SK-N-SH (cell line): ENCODE measurements at regions not wholly inside any gene's neighbourhood (a gene's known extent, or its start where the extent isn't known, plus 50 kb on each side); places are given as distances from the start of the nearest gene placed in this dataset.

ENCODE experiments used
- CTCF ChIA-PET: fragments of 300-600, 350-600 bp; formaldehyde crosslinking; extraction: SDS; loops from one replicate; lab custom pipeline; 2021; lab: Yijun Ruan, JAX
- POLR2A ChIA-PET: fragments of 350-600 bp; sonication (Branson Sonifier 250); formaldehyde crosslinking; extraction: SDS; loops from one replicate; lab custom pipeline; 2020; ENCODE audit warnings: antibody characterized with exemption, inconsistent platforms; lab: Yijun Ruan, JAX
- DNase-seq: peaks from one replicate; pipeline ENCODE4 v3.0.0; 2012
- H2AFZ ChIP-seq: fragments of 200-600 bp; sonication (generic); 2 replicates; pipeline ENCODE4 v1.8.1; 2016; ENCODE audit warnings: antibody characterized with exemption, mild to moderate bottlenecking, low read depth
- H3F3A ChIP-seq: fragments of 200-600 bp; sonication (generic); replicated peaks from 2 replicates; pipeline ENCODE3; 2016; ENCODE audit warnings: antibody characterized with exemption, mild to moderate bottlenecking; ENCODE audit not compliant: insufficient read depth
- H3K27ac ChIP-seq, 2 experiments: fragments of 200-500 bp in 1 of 2; fragments of 200-600 bp in 1 of 2; sonication (Bioruptor generic) in 1 of 2; sonication (generic), shearing (Covaris generic) in 1 of 2; 2 replicates each; pipeline versions ENCODE4 v1.5.1 to v1.6.1; 2014 to 2016; ENCODE audit warnings: low read depth in 2 of 2, inconsistent platforms in 1 of 2, low read length in 1 of 2, mild to moderate bottlenecking in 1 of 2, mixed read lengths in 1 of 2
- H3K27me3 ChIP-seq: fragments of 200-600 bp; sonication (generic), shearing (Covaris generic); 2 replicates; pipeline ENCODE4 v1.6.1; 2016; ENCODE audit warnings: mixed run types; ENCODE audit not compliant: insufficient read depth
- H3K36me3 ChIP-seq, 2 experiments: fragments of 200-500 bp in 1 of 2; fragments of 200-600 bp in 1 of 2; sonication (Bioruptor generic) in 1 of 2; sonication (generic) in 1 of 2; replicated peaks in 1 of 2; 2 replicates each; pipeline versions ENCODE3 to v1.5.1; 2014 to 2016; ENCODE audit warnings: low read length in 1 of 2, mild to moderate bottlenecking in 1 of 2; ENCODE audit not compliant: insufficient read depth in 2 of 2, control insufficient read depth in 1 of 2
- H3K4me1 ChIP-seq, 2 experiments: fragments of 200-500 bp in 1 of 2; fragments of 200-600 bp in 1 of 2; sonication (Bioruptor generic) in 1 of 2; sonication (generic), shearing (Covaris generic) in 1 of 2; 2 replicates each; pipeline versions ENCODE4 v1.5.1 to v1.6.1; 2014 to 2016; ENCODE audit warnings: low read depth in 1 of 2, low read length in 1 of 2, mixed run types in 1 of 2; ENCODE audit not compliant: insufficient read depth in 2 of 2, control insufficient read depth in 1 of 2
- H3K4me2 ChIP-seq: fragments of 200-600 bp; sonication (generic), shearing (Covaris generic); 2 replicates; pipeline ENCODE4 v1.6.1; 2017; ENCODE audit warnings: mixed run types
- H3K4me3 ChIP-seq, 2 experiments: fragments of 200-500 bp in 1 of 2; fragments of 200-600 bp in 1 of 2; sonication (Bioruptor generic) in 1 of 2; sonication (generic), shearing (Covaris generic) in 1 of 2; 2 replicates each; pipeline versions ENCODE4 v1.5.1 to v1.8.1; 2014 to 2016; ENCODE audit warnings: low read depth in 2 of 2, inconsistent platforms in 1 of 2, low read length in 1 of 2, mild to moderate bottlenecking in 1 of 2, mixed read lengths in 1 of 2, moderate library complexity in 1 of 2
- H3K79me2 ChIP-seq: fragments of 200-600 bp; sonication (generic); 2 replicates; pipeline ENCODE4 v1.8.1; 2017; ENCODE audit warnings: mild to moderate bottlenecking; ENCODE audit not compliant: insufficient read depth
- H3K9ac ChIP-seq: fragments of 200-600 bp; sonication (generic); 2 replicates; pipeline ENCODE4 v1.6.1; 2017; ENCODE audit warnings: mixed run types
- H3K9me2 ChIP-seq: fragments of 200-600 bp; sonication (generic); 2 replicates; pipeline ENCODE4 v1.6.1; 2017; ENCODE audit warnings: mixed run types
- H3K9me3 ChIP-seq: fragments of 200-600 bp; sonication (generic); 2 replicates; pipeline ENCODE4 v1.6.1; 2017; ENCODE audit warnings: mixed run types, mild to moderate bottlenecking, moderate library complexity
- H4K20me1 ChIP-seq: fragments of 200-600 bp; sonication (generic); 2 replicates; pipeline ENCODE4 v1.6.1; 2017; ENCODE audit warnings: mild to moderate bottlenecking, mixed run types; ENCODE audit not compliant: insufficient read depth
- EP300 ChIP-seq, 2 experiments: IDR thresholded peaks; 2 replicates each; pipeline versions ENCODE4 v1.4.0 to v1.6.1; 2012; ENCODE audit warnings: borderline replicate concordance in 1 of 2, low read depth in 1 of 2, low read length in 1 of 2
- JUND ChIP-seq: IDR thresholded peaks from 2 replicates; pipeline ENCODE4 v1.4.0; 2012
- MEF2A ChIP-seq: IDR thresholded peaks from 2 replicates; pipeline ENCODE4 v1.4.0; 2012; ENCODE audit warnings: low read depth, borderline replicate concordance
- MXI1 ChIP-seq: IDR thresholded peaks from 2 replicates; pipeline ENCODE4 v1.6.1; 2012; ENCODE audit warnings: mild to moderate bottlenecking, low read depth, low read length, improper control_type of control experiment
- NFIC ChIP-seq: IDR thresholded peaks from 2 replicates; pipeline ENCODE4 v1.4.0; 2012; ENCODE audit warnings: borderline replicate concordance
- POLR2AphosphoS5 ChIP-seq: IDR thresholded peaks from 2 replicates; pipeline ENCODE4 v1.6.1; 2012; ENCODE audit warnings: low read depth, low read length
- SIN3A ChIP-seq: IDR thresholded peaks from 2 replicates; pipeline ENCODE4 v1.6.1; 2012; ENCODE audit warnings: low read depth, mild to moderate bottlenecking, low read length, moderate library complexity, borderline replicate concordance
- TEAD4 ChIP-seq: IDR thresholded peaks from 2 replicates; pipeline ENCODE4 v1.4.0; 2012; ENCODE audit warnings: mild to moderate bottlenecking, borderline replicate concordance; ENCODE audit not compliant: insufficient read depth
- WGBS: methylation state at CpG from one replicate; pipeline ENCODE4 v1.1.6; 2017; ENCODE audit warnings: low lambda C conversion rate; 5-methylcytosine and 5-hydroxymethylcytosine counted together
- TF ChIP-seq, protein P1 (sequence below): IDR thresholded peaks from 2 replicates; pipeline ENCODE4; 2012
- TF ChIP-seq, protein P2 (sequence below): IDR thresholded peaks from 2 replicates; pipeline ENCODE4 v1.4.0; 2012; ENCODE audit warnings: low read depth
- TF ChIP-seq, protein P3 (sequence below): IDR thresholded peaks from 2 replicates; pipeline ENCODE4 v1.4.0; 2012; ENCODE audit warnings: low read depth, borderline replicate concordance

DNA sequence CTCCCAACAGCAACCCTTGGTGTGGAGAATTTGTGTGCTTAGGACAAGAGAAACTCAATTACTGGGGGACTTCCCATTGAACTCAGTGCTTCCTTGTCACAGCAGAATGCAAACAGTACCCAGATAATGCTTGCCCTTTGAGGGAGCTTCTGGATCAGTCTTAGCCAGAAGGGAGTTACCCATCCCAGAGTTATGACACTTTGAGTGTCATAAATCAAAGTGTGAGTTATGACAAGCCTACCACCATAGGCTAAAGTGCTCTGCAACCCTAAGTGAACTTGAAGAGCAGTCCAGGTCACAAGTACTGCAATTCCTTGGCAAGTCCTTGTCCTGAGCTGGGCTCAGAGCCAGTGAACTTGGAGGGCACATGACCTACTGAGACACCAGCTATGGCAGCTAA lies 1513.9 kb upstream of the PCDH10 start:
- no peaks in the 10 kb centered on the region for H3F3A ChIP-seq
- no peaks in the 10 kb centered on the region for H3K27me3 ChIP-seq
- POLR2A ChIA-PET = no interaction called here
- H3K4me2 ChIP-seq = no peak overlapping the region
- H3K9me3 ChIP-seq = no peaks in the 10 kb centered on the region
- CTCF ChIA-PET = no interaction called here
- H3K79me2 ChIP-seq = no peaks in the 10 kb centered on the region
- no peaks in the 10 kb centered on the region; the same call in 1 of the 2 replicates for H3K9me2 ChIP-seq
- no peak for DNase-seq
- TF ChIP-seq MEF2A (no peak), NFIC (no peak), SIN3A (no peak), JUND (no peak), POLR2AphosphoS5 (no peak)
- TF ChIP-seq, protein P1, sequence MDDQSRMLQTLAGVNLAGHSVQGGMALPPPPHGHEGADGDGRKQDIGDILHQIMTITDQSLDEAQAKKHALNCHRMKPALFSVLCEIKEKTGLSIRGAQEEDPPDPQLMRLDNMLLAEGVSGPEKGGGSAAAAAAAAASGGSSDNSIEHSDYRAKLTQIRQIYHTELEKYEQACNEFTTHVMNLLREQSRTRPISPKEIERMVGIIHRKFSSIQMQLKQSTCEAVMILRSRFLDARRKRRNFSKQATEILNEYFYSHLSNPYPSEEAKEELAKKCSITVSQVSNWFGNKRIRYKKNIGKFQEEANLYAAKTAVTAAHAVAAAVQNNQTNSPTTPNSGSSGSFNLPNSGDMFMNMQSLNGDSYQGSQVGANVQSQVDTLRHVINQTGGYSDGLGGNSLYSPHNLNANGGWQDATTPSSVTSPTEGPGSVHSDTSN = no peak
- TF ChIP-seq, protein P2, sequence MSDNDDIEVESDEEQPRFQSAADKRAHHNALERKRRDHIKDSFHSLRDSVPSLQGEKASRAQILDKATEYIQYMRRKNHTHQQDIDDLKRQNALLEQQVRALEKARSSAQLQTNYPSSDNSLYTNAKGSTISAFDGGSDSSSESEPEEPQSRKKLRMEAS = no peak
- no peaks in the 10 kb centered on the region for H3K36me3 ChIP-seq
- no peaks in the 10 kb centered on the region for H3K4me1 ChIP-seq
- H3K4me3 ChIP-seq = no peak overlapping the region
- no peaks in the 10 kb centered on the region for H4K20me1 ChIP-seq
- H3K9ac ChIP-seq = no peak overlapping the region
- no peak overlapping the region for H3K27ac ChIP-seq
- H2AFZ ChIP-seq = no peak overlapping the region

DNA sequence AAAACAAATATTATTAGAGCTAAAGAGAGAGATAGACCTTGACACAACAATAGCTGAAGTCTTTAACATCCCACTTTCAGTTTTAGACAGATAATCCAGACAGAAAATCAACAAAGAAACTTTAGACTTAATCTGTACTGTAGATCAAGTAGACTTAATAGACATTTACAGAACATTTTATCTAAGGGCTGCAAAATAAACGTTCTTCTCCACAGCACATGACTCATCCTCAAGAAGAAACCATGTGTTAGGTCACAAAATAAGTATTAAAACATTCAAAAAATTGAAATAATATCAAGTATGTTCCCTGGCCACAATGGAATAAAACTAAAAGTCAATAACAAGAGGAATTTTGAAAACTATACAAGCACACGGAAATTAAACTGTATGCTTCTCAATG lies 1510.3 kb upstream of the PCDH10 start:
- CTCF ChIA-PET = no interaction called here
- Histone ChIP-seq H3K36me3 (no peaks in the 10 kb centered on the region), H2AFZ (no peak overlapping the region), H3K4me1 (no peaks in the 10 kb centered on the region), H3K27ac (no peak overlapping the region), H3K9ac (no peak overlapping the region), H3K79me2 (no peaks in the 10 kb centered on the region), H3F3A (no peaks in the 10 kb centered on the region), H3K9me3 (no peaks in the 10 kb centered on the region), H3K9me2 (no peaks in the 10 kb centered on the region; the same call in 1 of the 2 replicates), H3K4me3 (no peak overlapping the region), H3K4me2 (no peak overlapping the region), H4K20me1 (no peaks in the 10 kb centered on the region), H3K27me3 (no peaks in the 10 kb centered on the region)
- DNase-seq = no peak
- POLR2A ChIA-PET = no interaction called here
- WGBS = 18% methylated on average over 2 of the region's 2 CpGs
- TF ChIP-seq TEAD4 = no peak
- no peak for TF ChIP-seq EP300 (IDR thresholded peaks at IDR 0.05; ENCODE audit: borderline replicate concordance in 1 of 2, low read depth in 1 of 2, low read length in 1 of 2)
- TF ChIP-seq, protein P3, sequence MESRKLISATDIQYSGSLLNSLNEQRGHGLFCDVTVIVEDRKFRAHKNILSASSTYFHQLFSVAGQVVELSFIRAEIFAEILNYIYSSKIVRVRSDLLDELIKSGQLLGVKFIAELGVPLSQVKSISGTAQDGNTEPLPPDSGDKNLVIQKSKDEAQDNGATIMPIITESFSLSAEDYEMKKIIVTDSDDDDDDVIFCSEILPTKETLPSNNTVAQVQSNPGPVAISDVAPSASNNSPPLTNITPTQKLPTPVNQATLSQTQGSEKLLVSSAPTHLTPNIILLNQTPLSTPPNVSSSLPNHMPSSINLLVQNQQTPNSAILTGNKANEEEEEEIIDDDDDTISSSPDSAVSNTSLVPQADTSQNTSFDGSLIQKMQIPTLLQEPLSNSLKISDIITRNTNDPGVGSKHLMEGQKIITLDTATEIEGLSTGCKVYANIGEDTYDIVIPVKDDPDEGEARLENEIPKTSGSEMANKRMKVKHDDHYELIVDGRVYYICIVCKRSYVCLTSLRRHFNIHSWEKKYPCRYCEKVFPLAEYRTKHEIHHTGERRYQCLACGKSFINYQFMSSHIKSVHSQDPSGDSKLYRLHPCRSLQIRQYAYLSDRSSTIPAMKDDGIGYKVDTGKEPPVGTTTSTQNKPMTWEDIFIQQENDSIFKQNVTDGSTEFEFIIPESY = no peak
- TF ChIP-seq POLR2AphosphoS5 = no peak
- no peak for TF ChIP-seq MXI1
- TF ChIP-seq NFIC = no peak
